Sigmoid colon (tissue), 6 donors: ENCODE measurements at regions not wholly inside any gene's neighbourhood (a gene's known extent, or its start where the extent isn't known, plus 50 kb on each side); places are given as distances from the start of the nearest gene placed in this dataset.

ENCODE experiments used
- DNase-seq: peaks from one replicate; pipeline ENCODE4 v3.0.0-alpha.2; 2019
- H3K27ac ChIP-seq, 4 donors: fragments of 200-600 bp; sonication (generic); one replicate each; pipeline ENCODE4 v1.5.1; 2016 to 2019; ENCODE audit warnings: mild to moderate bottlenecking in 1 of 4
- H3K27me3 ChIP-seq, 3 donors: fragments of 200-600 bp; sonication (generic); one replicate each; pipeline ENCODE4 v1.5.1; 2019; ENCODE audit warnings: mild to moderate bottlenecking in 1 of 3
- H3K36me3 ChIP-seq, 4 donors: fragments of 200-600 bp; sonication (generic); one replicate each; pipeline ENCODE4 v1.5.1; 2016 to 2019
- H3K4me1 ChIP-seq, 4 donors: fragments of 200-600 bp; sonication (generic); one replicate each; pipeline ENCODE4 v1.5.1; 2017 to 2019
- H3K4me3 ChIP-seq, 4 donors: fragments of 200-600 bp; sonication (generic); one replicate each; pipeline ENCODE4 v1.5.1; 2017 to 2019; ENCODE audit warnings: mild to moderate bottlenecking in 2 of 4, moderate library complexity in 1 of 4
- H3K9me3 ChIP-seq, 4 donors: fragments of 200-600 bp in 3 of 4; sonication (generic) in 3 of 4; one replicate each; pipeline versions ENCODE4 v1.5.1 to v1.6.1; 2013 to 2019
- EP300 ChIP-seq, 4 donors: sonication (generic); formaldehyde crosslinking; IDR thresholded peaks; one replicate each; pipeline ENCODE4 v1.6.1; 2017; ENCODE audit warnings: antibody characterized with exemption in 4 of 4
- POLR2A ChIP-seq, 2 donors: fragments of 450-650 bp; IDR thresholded peaks; one replicate each; pipeline ENCODE4 v1.6.1; 2016; ENCODE audit warnings: antibody characterized with exemption in 2 of 2, mild to moderate bottlenecking in 2 of 2, moderate library complexity in 2 of 2
- POLR2AphosphoS5 ChIP-seq, 4 donors: sonication (generic); formaldehyde crosslinking; IDR thresholded peaks; one replicate each; pipeline ENCODE4 v1.6.1; 2017; ENCODE audit warnings: antibody characterized with exemption in 4 of 4
- WGBS, 2 donors: extraction: QIAGEN DNeasy Blood & Tissue Kit; methylation state at CpG; one replicate each; pipeline ENCODE4 v1.1.7; 2013; 5-methylcytosine and 5-hydroxymethylcytosine counted together
- intact Hi-C: fragments of 100-400 bp; cut with DNase I; formaldehyde crosslinking; loops from one replicate; pipeline ENCODE4 v1.15.1; 2023
- TF ChIP-seq, protein P1 (sequence below), 4 experiments: fragments of 450-650 bp in 3 of 4; fragments of 200-600 bp in 1 of 4; IDR thresholded peaks; one replicate each; pipeline ENCODE4 v1.5.1; 2016 to 2019; ENCODE audit warnings: antibody characterized with exemption in 4 of 4, mild to moderate bottlenecking in 3 of 4, moderate library complexity in 2 of 4
- donor health status: healthy with polysubstance abuse.
- donor health status: healthy.

DNA sequence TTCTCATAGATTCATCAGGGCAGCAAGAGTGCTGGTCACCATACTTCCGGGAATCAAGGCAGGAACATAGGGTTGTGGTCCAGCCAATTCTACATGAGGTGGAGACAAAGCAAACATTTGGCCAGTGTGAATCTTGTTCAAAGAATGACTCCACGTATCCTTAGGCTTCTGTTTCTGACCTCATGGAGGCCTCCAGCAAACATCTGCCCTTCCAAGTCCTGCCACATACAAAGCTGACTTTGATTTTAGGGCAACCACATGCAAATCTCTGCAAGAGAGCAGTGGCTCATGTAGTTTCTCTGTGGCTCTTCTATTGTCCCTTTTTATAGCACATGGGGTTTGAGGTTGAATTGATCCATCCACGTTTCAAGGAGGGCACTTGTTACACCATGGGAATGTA is 132.1 kb upstream of the MMADHC start:
- no peaks in the 10 kb centered on the region for H3K36me3 ChIP-seq
- TF ChIP-seq, protein P1, sequence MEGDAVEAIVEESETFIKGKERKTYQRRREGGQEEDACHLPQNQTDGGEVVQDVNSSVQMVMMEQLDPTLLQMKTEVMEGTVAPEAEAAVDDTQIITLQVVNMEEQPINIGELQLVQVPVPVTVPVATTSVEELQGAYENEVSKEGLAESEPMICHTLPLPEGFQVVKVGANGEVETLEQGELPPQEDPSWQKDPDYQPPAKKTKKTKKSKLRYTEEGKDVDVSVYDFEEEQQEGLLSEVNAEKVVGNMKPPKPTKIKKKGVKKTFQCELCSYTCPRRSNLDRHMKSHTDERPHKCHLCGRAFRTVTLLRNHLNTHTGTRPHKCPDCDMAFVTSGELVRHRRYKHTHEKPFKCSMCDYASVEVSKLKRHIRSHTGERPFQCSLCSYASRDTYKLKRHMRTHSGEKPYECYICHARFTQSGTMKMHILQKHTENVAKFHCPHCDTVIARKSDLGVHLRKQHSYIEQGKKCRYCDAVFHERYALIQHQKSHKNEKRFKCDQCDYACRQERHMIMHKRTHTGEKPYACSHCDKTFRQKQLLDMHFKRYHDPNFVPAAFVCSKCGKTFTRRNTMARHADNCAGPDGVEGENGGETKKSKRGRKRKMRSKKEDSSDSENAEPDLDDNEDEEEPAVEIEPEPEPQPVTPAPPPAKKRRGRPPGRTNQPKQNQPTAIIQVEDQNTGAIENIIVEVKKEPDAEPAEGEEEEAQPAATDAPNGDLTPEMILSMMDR (IDR thresholded peaks at IDR 0.05), result no peak
- TF ChIP-seq POLR2A (IDR thresholded peaks at IDR 0.05) (no peak), EP300 (IDR thresholded peaks at IDR 0.05) (no peak), POLR2AphosphoS5 (IDR thresholded peaks at IDR 0.05) (no peak)
- no peak overlapping the region for H3K4me3 ChIP-seq
- H3K27ac ChIP-seq, result no peak overlapping the region
- no peaks in the 10 kb centered on the region for H3K9me3 ChIP-seq
- intact Hi-C loops, result no loop called here
- no peaks in the 10 kb centered on the region for H3K27me3 ChIP-seq
- 77 to 81% methylated on average over 3 of the region's 3 CpGs for WGBS, 2 donors
- H3K4me1 ChIP-seq, result no peaks in the 10 kb centered on the region
- no peak for DNase-seq

DNA sequence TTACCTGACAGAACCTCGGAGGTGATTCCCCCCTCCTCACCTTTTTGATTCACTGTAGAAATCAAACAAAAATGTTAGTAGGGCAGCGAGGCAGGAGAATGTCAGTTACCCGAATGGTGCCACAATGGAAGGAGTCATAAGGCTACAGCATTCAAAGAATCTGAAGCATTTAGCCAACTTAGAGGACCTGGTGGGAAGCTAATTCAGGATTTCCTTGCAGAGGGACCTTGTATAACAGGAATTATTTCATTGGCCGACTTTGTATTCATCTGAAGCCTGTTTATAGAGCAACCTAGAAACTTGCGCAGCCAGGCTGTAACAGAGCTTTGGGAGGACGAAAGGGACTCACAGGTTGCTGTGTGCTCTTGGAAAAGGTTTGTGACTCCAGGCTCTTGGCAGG is 129.1 kb upstream of the MMADHC start:
- Histone ChIP-seq H3K9me3 (no peaks in the 10 kb centered on the region), H3K27ac (no peak overlapping the region), H3K4me1 (no peaks in the 10 kb centered on the region), H3K36me3 (no peaks in the 10 kb centered on the region), H3K4me3 (no peak overlapping the region), H3K27me3 (no peaks in the 10 kb centered on the region)
- TF ChIP-seq EP300 (IDR thresholded peaks at IDR 0.05) (no peak), POLR2AphosphoS5 (IDR thresholded peaks at IDR 0.05) (no peak), POLR2A (IDR thresholded peaks at IDR 0.05) (no peak)
- TF ChIP-seq, protein P1 (IDR thresholded peaks at IDR 0.05), result no peak
- DNase-seq, result no peak
- intact Hi-C loops, result no loop called here
- 86 to 92% methylated on average over 6 of the region's 6 CpGs for WGBS, 2 donors

DNA sequence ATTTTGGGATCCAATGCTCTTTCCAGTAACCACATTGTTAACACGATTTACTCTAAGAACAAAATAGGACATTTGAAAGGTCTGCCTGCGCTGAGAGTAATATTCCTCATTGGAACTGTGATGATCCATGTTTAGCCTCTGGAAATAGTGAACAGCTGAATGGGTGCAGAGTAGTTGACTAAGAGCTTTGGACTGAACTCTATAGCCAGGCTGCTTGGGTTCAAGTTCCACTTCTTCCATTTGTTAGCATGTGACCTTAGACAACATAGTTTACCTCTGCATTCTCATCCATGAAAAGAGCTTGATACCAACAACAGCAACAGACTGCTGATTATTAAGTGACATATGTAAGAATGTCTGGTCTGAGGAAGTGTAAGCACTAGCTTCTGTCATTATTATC is 128.3 kb upstream of the MMADHC start:
- WGBS, 2 donors, result 91 to 95% methylated on average over 2 of the region's 2 CpGs
- intact Hi-C loops, result no loop called here
- Histone ChIP-seq H3K27ac (no peak overlapping the region), H3K4me1 (no peaks in the 10 kb centered on the region), H3K27me3 (no peaks in the 10 kb centered on the region), H3K9me3 (no peaks in the 10 kb centered on the region), H3K4me3 (no peak overlapping the region), H3K36me3 (no peaks in the 10 kb centered on the region)
- TF ChIP-seq POLR2A (IDR thresholded peaks at IDR 0.05), result no peak
- no peak for TF ChIP-seq POLR2AphosphoS5 (IDR thresholded peaks at IDR 0.05)
- TF ChIP-seq, protein P1 (IDR thresholded peaks at IDR 0.05), result no peak
- no peak for TF ChIP-seq EP300 (IDR thresholded peaks at IDR 0.05)
- DNase-seq, result no peak

DNA sequence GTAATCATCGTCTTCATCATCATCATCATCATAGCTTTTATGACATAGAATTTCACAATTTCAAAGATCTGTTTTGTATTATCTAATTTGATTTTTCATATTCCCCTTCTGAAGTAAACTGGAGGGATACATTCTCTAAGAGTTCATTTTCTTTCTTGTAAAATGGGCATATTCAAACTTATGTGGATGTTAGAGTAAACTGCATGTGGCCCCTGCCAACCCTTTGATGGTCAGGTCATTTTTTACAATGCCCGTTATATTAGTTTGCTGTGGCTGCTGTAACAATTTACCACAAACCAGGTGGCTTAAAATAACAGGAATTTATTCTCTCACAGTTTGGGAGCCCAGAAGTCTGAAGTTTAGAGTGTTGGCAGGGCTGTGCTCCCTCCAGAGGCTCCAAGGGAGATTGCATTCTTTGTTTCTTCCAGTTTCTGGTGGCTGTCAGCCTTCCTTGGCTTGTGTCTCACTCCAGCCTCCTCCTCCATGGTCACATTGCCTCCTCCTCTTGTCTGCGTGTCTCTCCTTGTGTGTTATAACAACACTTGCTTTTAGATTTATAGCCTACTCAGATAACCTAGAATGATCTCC is 127.5 kb upstream of the MMADHC start:
- Histone ChIP-seq H3K36me3 (no peaks in the 10 kb centered on the region), H3K4me1 (no peaks in the 10 kb centered on the region), H3K9me3 (no peaks in the 10 kb centered on the region), H3K27me3 (no peaks in the 10 kb centered on the region), H3K4me3 (no peak overlapping the region), H3K27ac (no peak overlapping the region)
- 45 to 60% methylated on average over 3 of the region's 3 CpGs for WGBS, 2 donors
- DNase-seq, result no peak
- intact Hi-C loops, result no loop called here
- TF ChIP-seq EP300 (IDR thresholded peaks at IDR 0.05) (no peak), POLR2A (IDR thresholded peaks at IDR 0.05) (no peak), POLR2AphosphoS5 (IDR thresholded peaks at IDR 0.05) (no peak)
- TF ChIP-seq, protein P1 (IDR thresholded peaks at IDR 0.05), result no peak
